WTC11 (cell line): ENCODE measurements at regions not wholly inside any gene's neighbourhood (a gene's known extent, or its start where the extent isn't known, plus 50 kb on each side); places are given as distances from the start of the nearest gene placed in this dataset.

Experiments used
- ATAC-seq: fragments of 200-7000 bp; cut with Tn5 transposase; 2 replicates; pipeline ENCODE4 v1.10.0; 2021; ENCODE audit warnings: mild to moderate bottlenecking, moderate library complexity
- CTCF ChIA-PET: fragments of 300-600 bp; sonication (Branson Sonifier 250); formaldehyde crosslinking; loops from one replicate; lab custom pipeline; 2021; ENCODE audit warnings: antibody characterized with exemption; lab: Charles Lee
- POLR2A ChIA-PET: fragments of 350-600 bp; sonication (Branson Sonifier 250); formaldehyde crosslinking; loops from one replicate; lab custom pipeline; 2021; ENCODE audit warnings: antibody characterized with exemption; lab: Charles Lee
- DNase-seq: peaks from one replicate; pipeline ENCODE4 v3.0.0; 2021; ENCODE audit warnings: low spot score
- H3K27ac Mint-ChIP-seq: 2 replicates; pipeline ENCODE4 v1.8.0; 2021; ENCODE audit warnings: mixed read lengths
- H3K27me3 Mint-ChIP-seq: 2 replicates; pipeline ENCODE4 v1.8.0; 2021; ENCODE audit warnings: low read depth, mild to moderate bottlenecking, moderate library complexity, mixed read lengths
- H3K36me3 Mint-ChIP-seq: 2 replicates; pipeline ENCODE4 v1.8.0; 2021; ENCODE audit warnings: mixed read lengths
- H3K4me1 Mint-ChIP-seq: 2 replicates; pipeline ENCODE4 v1.8.0; 2022; ENCODE audit warnings: mixed read lengths
- H3K4me3 Mint-ChIP-seq: 2 replicates; pipeline ENCODE4 v1.8.0; 2021; ENCODE audit warnings: mild to moderate bottlenecking, moderate library complexity, mixed read lengths
- H3K9me3 Mint-ChIP-seq: 2 replicates; pipeline ENCODE4 v1.8.0; 2021; ENCODE audit warnings: mixed read lengths
- ATF6 ChIP-seq: sonication (generic); formaldehyde crosslinking; IDR thresholded peaks from 2 replicates; pipeline ENCODE4 v1.8.1; 2023; ENCODE audit warnings: mild to moderate bottlenecking, missing genetic modification reagents
- CTCF ChIP-seq: fragments of 200-600 bp; IDR thresholded peaks from 2 replicates; pipeline ENCODE4 v1.8.0; 2022; ENCODE audit warnings: antibody characterized with exemption
- ELF4 ChIP-seq: sonication (generic); formaldehyde crosslinking; IDR thresholded peaks from 2 replicates; pipeline ENCODE4 v1.8.1; 2022; ENCODE audit warnings: low read depth, mild to moderate bottlenecking, moderate library complexity, missing genetic modification reagents
- ESRRA ChIP-seq: sonication (generic); formaldehyde crosslinking; IDR thresholded peaks from 2 replicates; pipeline ENCODE4 v1.8.1; 2022; ENCODE audit warnings: mild to moderate bottlenecking, missing genetic modification reagents, borderline replicate concordance
- GRHL2 ChIP-seq: fragments of 250-450 bp; sonication (Bioruptor Pico); IDR thresholded peaks from 2 replicates; pipeline ENCODE4 v1.8.0; 2022; ENCODE audit warnings: mild to moderate bottlenecking, moderate library complexity; ENCODE audit not compliant: insufficient replicate concordance, severe bottlenecking
- HMGA2 ChIP-seq: fragments of 250-450 bp; sonication (Bioruptor Pico); IDR thresholded peaks from 2 replicates; pipeline ENCODE4 v1.4.0; 2021; ENCODE audit warnings: mild to moderate bottlenecking, moderate library complexity
- IRF2 ChIP-seq: sonication (generic); formaldehyde crosslinking; IDR thresholded peaks from 2 replicates; pipeline ENCODE4 v1.8.0; 2022; ENCODE audit warnings: low read depth, missing genetic modification reagents, borderline replicate concordance
- NFE2L1 ChIP-seq: sonication (generic); formaldehyde crosslinking; IDR thresholded peaks from 2 replicates; pipeline ENCODE4 v1.8.1; 2023; ENCODE audit warnings: missing genetic modification reagents
- STAT6 ChIP-seq: sonication (generic); formaldehyde crosslinking; conservative IDR thresholded peaks from 2 replicates; pipeline ENCODE4 v1.8.1; 2023; ENCODE audit warnings: mild to moderate bottlenecking, low read depth, missing genetic modification reagents, moderate library complexity
- TEAD1 ChIP-seq: sonication (generic); formaldehyde crosslinking; IDR thresholded peaks from 2 replicates; pipeline ENCODE4 v1.8.0; 2022; ENCODE audit warnings: mild to moderate bottlenecking, missing genetic modification reagents
- USF1 ChIP-seq: sonication (generic); formaldehyde crosslinking; IDR thresholded peaks from 2 replicates; pipeline ENCODE4 v1.8.0; 2022; ENCODE audit warnings: mild to moderate bottlenecking, missing genetic modification reagents
- ZNF138 ChIP-seq: sonication (generic); formaldehyde crosslinking; conservative IDR thresholded peaks from 2 replicates; pipeline ENCODE4 v1.8.1; 2022; ENCODE audit warnings: mild to moderate bottlenecking, moderate library complexity, missing genetic modification reagents
- ZNF219 ChIP-seq: sonication (generic); formaldehyde crosslinking; IDR thresholded peaks from 2 replicates; pipeline ENCODE4 v1.8.0; 2023; ENCODE audit warnings: missing genetic modification reagents, mild to moderate bottlenecking, borderline replicate concordance
- ZNF416 ChIP-seq: fragments of 250-450 bp; sonication (Bioruptor Pico); IDR thresholded peaks from 2 replicates; pipeline ENCODE4 v1.9.0; 2021; ENCODE audit warnings: mild to moderate bottlenecking, inconsistent platforms
- ZNF423 ChIP-seq: fragments of 250-450 bp; sonication (Bioruptor Pico); IDR thresholded peaks from 2 replicates; pipeline ENCODE4 v2.1.2; 2022; ENCODE audit warnings: mild to moderate bottlenecking, moderate library complexity
- ZNF671 ChIP-seq: fragments of 250-450 bp; sonication (Bioruptor Pico); IDR thresholded peaks from 2 replicates; pipeline ENCODE4 v1.8.0; 2021; ENCODE audit warnings: mild to moderate bottlenecking
- TF ChIP-seq, protein P1 (sequence below): fragments of 250-450 bp; sonication (Bioruptor Pico); IDR thresholded peaks from 2 replicates; pipeline ENCODE4 v1.9.0; 2021; ENCODE audit warnings: mild to moderate bottlenecking
- TF ChIP-seq, protein P2 (sequence below): sonication (generic); formaldehyde crosslinking; IDR thresholded peaks from 2 replicates; pipeline ENCODE4 v1.8.0; 2023; ENCODE audit warnings: mild to moderate bottlenecking, missing genetic modification reagents

DNA sequence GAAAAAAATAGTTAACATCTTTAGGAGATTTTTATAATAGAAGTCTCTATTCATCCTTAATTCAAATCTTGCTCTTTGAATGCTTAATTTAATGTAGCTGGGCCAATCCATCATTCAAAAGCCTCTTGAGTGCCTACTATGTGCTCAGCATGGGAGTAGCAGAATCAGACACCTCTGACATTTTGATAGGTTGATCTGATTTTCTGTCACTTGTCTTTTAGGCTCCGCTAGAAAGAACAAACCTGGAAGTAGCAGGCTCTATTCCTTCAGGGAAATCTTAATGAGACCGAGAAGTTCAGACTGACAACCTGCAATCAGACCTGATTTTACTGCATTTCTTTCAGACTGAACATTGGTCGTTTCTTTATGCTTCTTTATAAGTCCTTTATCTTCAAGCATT, 588.6 kb upstream of the MANEA start:
- no peak overlapping the region for H3K4me3 Mint-ChIP-seq
- no peaks in the 10 kb centered on the region for H3K4me1 Mint-ChIP-seq
- ChIA-PET CTCF (no interaction called here), POLR2A (no interaction called here)
- H3K27me3 Mint-ChIP-seq = no peaks in the 10 kb centered on the region
- no peak for TF ChIP-seq ZNF416 (CRISPR knock-in tag)
- no peak for TF ChIP-seq TEAD1 (CRISPR knock-in tag)
- TF ChIP-seq, protein P1, sequence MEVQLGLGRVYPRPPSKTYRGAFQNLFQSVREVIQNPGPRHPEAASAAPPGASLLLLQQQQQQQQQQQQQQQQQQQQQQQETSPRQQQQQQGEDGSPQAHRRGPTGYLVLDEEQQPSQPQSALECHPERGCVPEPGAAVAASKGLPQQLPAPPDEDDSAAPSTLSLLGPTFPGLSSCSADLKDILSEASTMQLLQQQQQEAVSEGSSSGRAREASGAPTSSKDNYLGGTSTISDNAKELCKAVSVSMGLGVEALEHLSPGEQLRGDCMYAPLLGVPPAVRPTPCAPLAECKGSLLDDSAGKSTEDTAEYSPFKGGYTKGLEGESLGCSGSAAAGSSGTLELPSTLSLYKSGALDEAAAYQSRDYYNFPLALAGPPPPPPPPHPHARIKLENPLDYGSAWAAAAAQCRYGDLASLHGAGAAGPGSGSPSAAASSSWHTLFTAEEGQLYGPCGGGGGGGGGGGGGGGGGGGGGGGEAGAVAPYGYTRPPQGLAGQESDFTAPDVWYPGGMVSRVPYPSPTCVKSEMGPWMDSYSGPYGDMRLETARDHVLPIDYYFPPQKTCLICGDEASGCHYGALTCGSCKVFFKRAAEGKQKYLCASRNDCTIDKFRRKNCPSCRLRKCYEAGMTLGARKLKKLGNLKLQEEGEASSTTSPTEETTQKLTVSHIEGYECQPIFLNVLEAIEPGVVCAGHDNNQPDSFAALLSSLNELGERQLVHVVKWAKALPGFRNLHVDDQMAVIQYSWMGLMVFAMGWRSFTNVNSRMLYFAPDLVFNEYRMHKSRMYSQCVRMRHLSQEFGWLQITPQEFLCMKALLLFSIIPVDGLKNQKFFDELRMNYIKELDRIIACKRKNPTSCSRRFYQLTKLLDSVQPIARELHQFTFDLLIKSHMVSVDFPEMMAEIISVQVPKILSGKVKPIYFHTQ (CRISPR knock-in tag) = no peak
- TF ChIP-seq GRHL2 (CRISPR knock-in tag) = no peak
- TF ChIP-seq HMGA2 (CRISPR knock-in tag) = no peak
- no peak for DNase-seq
- no peaks in the 10 kb centered on the region for H3K36me3 Mint-ChIP-seq
- H3K9me3 Mint-ChIP-seq = peaks cover 8% of the 10 kb centered on the region
- no peak overlapping the region for H3K27ac Mint-ChIP-seq
- no peak for ATAC-seq

- POLR2A ChIA-PET = no interaction called here
- Mint-ChIP-seq H3K27ac (no peak overlapping the region), H3K9me3 (no peaks in the 10 kb centered on the region), H3K27me3 (no peaks in the 10 kb centered on the region), H3K36me3 (no peaks in the 10 kb centered on the region), H3K4me3 (no peak overlapping the region), H3K4me1 (peaks cover 4% of the 10 kb centered on the region; the same call in 1 of the 2 replicates)
- DNase-seq = no peak
- TF ChIP-seq TEAD1 (CRISPR knock-in tag) (no peak), NFE2L1 (no peak), GRHL2 (CRISPR knock-in tag) (no peak), ZNF423 (CRISPR knock-in tag) (no peak), ZNF671 (no peak), ELF4 (CRISPR knock-in tag) (no peak), ESRRA (CRISPR knock-in tag) (no peak), IRF2 (CRISPR knock-in tag) (no peak), ZNF219 (CRISPR knock-in tag) (no peak), ZNF138 (no peak), ATF6 (CRISPR knock-in tag) (no peak), STAT6 (CRISPR knock-in tag) (no peak), CTCF (no peak), USF1 (CRISPR knock-in tag) (no peak)
- TF ChIP-seq, protein P2, sequence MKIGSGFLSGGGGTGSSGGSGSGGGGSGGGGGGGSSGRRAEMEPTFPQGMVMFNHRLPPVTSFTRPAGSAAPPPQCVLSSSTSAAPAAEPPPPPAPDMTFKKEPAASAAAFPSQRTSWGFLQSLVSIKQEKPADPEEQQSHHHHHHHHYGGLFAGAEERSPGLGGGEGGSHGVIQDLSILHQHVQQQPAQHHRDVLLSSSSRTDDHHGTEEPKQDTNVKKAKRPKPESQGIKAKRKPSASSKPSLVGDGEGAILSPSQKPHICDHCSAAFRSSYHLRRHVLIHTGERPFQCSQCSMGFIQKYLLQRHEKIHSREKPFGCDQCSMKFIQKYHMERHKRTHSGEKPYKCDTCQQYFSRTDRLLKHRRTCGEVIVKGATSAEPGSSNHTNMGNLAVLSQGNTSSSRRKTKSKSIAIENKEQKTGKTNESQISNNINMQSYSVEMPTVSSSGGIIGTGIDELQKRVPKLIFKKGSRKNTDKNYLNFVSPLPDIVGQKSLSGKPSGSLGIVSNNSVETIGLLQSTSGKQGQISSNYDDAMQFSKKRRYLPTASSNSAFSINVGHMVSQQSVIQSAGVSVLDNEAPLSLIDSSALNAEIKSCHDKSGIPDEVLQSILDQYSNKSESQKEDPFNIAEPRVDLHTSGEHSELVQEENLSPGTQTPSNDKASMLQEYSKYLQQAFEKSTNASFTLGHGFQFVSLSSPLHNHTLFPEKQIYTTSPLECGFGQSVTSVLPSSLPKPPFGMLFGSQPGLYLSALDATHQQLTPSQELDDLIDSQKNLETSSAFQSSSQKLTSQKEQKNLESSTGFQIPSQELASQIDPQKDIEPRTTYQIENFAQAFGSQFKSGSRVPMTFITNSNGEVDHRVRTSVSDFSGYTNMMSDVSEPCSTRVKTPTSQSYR (CRISPR knock-in tag) = no peak
- peak; percentile 60 for ATAC-seq
- CTCF ChIA-PET = no interaction called here
Observed at GRCh38 chr6:95017922-95018321, 559.4 kb upstream of the MANEA start.
